ENCODE measurements at regions not wholly inside any gene's neighbourhood (a gene's known extent, or its start where the extent isn't known, plus 50 kb on each side); places are given as distances from the start of the nearest gene placed in this dataset.

GRCh38 chrX:11893933-11894710, 136.1 kb downstream of the MSL3 start:
- TF ChIP-seq POLR2A (IDR thresholded peaks at IDR 0.05; ENCODE audit: low read length) (no peak), GATA1 (IDR thresholded peaks at IDR 0.05; ENCODE audit: low read depth, low read length) (no peak)

Measured in erythroblast (primary cell).